ENCODE measurements at regions not wholly inside any gene's neighbourhood (a gene's known extent, or its start where the extent isn't known, plus 50 kb on each side); places are given as distances from the start of the nearest gene placed in this dataset.

DNA sequence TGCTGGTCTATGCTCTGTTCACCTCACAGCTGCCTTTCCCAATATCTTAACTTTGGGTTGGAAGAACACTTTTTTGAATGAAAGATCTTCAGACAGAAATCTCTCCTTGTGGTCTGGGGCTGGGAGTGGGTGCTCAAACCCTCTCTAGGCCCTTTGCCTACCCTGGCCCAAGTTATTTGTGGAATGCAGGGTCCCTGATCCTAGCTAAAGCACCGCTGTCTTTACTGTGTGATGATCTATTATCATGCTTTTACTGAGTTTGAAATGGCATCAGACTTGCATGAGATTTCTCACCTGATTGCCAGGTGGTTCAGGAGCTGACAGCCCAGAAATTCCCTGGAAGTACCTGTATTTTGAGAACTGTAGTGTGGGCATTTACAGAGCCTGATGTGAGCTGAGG, 412.7 kb upstream of the ONECUT1 start:
- no peak for DNase-seq
- Histone ChIP-seq H3K27ac (no peak overlapping the region), H3K9me3 (no peaks in the 10 kb centered on the region), H3K36me3 (no peaks in the 10 kb centered on the region), H3K4me1 (no peaks in the 10 kb centered on the region), H3K27me3 (peaks cover 0 to 8% (median 0%) of the 10 kb centered on the region in 4 donors), H3K4me3 (no peak overlapping the region)
- no peak for TF ChIP-seq POLR2A (IDR thresholded peaks at IDR 0.05)
- TF ChIP-seq, protein P1, sequence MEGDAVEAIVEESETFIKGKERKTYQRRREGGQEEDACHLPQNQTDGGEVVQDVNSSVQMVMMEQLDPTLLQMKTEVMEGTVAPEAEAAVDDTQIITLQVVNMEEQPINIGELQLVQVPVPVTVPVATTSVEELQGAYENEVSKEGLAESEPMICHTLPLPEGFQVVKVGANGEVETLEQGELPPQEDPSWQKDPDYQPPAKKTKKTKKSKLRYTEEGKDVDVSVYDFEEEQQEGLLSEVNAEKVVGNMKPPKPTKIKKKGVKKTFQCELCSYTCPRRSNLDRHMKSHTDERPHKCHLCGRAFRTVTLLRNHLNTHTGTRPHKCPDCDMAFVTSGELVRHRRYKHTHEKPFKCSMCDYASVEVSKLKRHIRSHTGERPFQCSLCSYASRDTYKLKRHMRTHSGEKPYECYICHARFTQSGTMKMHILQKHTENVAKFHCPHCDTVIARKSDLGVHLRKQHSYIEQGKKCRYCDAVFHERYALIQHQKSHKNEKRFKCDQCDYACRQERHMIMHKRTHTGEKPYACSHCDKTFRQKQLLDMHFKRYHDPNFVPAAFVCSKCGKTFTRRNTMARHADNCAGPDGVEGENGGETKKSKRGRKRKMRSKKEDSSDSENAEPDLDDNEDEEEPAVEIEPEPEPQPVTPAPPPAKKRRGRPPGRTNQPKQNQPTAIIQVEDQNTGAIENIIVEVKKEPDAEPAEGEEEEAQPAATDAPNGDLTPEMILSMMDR (IDR thresholded peaks at IDR 0.05): no peak
- WGBS, 2 donors: 67 to 80% methylated on average over 1 of the region's 1 CpG
- intact Hi-C loops (cut with DNase I): no loop called here

DNA sequence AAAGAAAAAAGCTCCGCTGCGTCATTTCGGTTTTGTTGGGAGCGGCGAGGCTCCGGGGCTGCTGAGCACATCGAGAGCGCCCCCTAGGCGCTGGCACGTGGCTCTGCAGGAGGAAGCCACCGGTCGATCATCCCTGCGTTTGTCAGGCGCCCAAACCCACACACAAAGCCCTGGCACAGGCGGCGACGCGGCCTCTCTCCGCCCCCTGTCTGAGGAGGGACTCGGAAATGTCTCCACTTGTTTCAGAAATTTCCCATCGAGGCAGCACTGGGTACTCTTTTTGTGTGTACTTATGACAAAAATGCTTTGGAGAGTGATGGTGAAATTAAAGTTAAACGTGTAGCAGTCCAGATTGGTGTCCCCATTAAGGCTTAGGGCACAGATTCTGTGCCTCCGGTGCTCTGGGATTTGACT, 407.3 kb upstream of the ONECUT1 start:
- H3K36me3 ChIP-seq: no peaks in the 10 kb centered on the region
- H3K9me3 ChIP-seq: no peaks in the 10 kb centered on the region
- peaks cover 0 to 18% (median 0%) of the 10 kb centered on the region in 4 donors for H3K27me3 ChIP-seq
- TF ChIP-seq, protein P1 (IDR thresholded peaks at IDR 0.05): peak; percentile 46 to 72 (median 62)
- TF ChIP-seq POLR2A (IDR thresholded peaks at IDR 0.05): no peak
- intact Hi-C loops (cut with DNase I): loop anchor here (5.0 kb wide), 1 partner anchor 415 kb away; no protein-coding TSS in a partner anchor
- 8 to 11% methylated on average over 12 of the region's 23 CpGs for WGBS, 2 donors
- H3K27ac ChIP-seq: no peak overlapping the region
- DNase-seq: no peak
- H3K4me3 ChIP-seq: no peak overlapping the region
- peaks cover 0 to 9% (median 0%) of the 10 kb centered on the region in 3 donors for H3K4me1 ChIP-seq

DNA sequence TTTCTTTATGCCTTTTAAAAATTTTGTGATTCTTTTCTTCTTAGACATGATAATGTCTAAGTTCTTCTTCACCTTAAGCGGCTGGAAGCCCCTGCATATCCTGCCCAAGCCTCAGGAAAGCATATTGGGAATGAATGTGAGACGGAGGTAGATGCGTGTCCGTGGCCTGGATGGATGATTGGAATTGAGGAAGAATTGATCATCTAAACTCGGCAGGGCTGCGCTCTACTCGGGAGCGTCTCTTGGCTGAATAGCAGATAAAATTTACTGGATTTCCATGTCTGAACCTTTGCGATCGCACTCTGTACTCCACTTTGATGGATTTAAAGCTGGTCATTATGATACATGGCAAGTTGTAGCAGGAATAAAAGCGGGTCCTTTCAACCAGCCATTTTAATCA, 406.7 kb upstream of the ONECUT1 start:
- 55 to 65% methylated on average over 6 to 11 of the region's 11 CpGs for WGBS, 2 donors
- TF ChIP-seq, protein P1 (IDR thresholded peaks at IDR 0.05): no peak
- TF ChIP-seq POLR2A (IDR thresholded peaks at IDR 0.05): no peak
- Histone ChIP-seq H3K9me3 (no peaks in the 10 kb centered on the region), H3K27ac (no peak overlapping the region), H3K4me3 (no peak overlapping the region), H3K36me3 (no peaks in the 10 kb centered on the region), H3K27me3 (peaks cover 0 to 18% (median 0%) of the 10 kb centered on the region in 4 donors), H3K4me1 (peaks cover 0 to 9% (median 0%) of the 10 kb centered on the region in 3 donors)
- intact Hi-C loops (cut with DNase I): loop anchor here (5.0 kb wide), 1 partner anchor 414 kb away; no protein-coding TSS in a partner anchor
- no peak for DNase-seq

DNA sequence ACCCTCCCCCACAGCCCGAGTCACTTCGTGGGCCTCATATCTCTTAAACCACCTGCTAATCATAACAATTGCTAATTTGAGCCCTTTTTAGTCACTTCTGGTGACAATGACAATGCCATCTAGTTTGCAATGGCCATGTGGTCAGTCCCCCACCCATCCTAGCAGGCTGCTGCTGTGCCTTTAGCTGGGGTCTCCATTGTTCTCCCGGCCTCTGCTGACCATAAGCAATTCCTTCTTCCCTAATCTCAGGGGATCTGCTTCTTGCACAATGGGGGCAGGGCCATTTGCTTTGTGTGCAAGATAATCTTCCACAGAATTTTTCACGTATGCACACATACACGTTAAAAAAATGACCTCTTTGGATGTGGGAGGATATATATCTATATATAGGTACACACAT, 406.1 kb upstream of the ONECUT1 start:
- Histone ChIP-seq H3K4me3 (no peak overlapping the region), H3K27ac (no peak overlapping the region), H3K9me3 (no peaks in the 10 kb centered on the region), H3K27me3 (peaks cover 0 to 18% (median 0%) of the 10 kb centered on the region in 4 donors), H3K36me3 (no peaks in the 10 kb centered on the region), H3K4me1 (peaks cover 0 to 9% (median 0%) of the 10 kb centered on the region in 3 donors)
- WGBS, 2 donors: 35 to 48% methylated on average over 5 of the region's 5 CpGs
- intact Hi-C loops (cut with DNase I): loop anchor here (5.0 kb wide), 1 partner anchor 414 kb away; no protein-coding TSS in a partner anchor
- DNase-seq: no peak
- no peak for TF ChIP-seq POLR2A (IDR thresholded peaks at IDR 0.05)
- TF ChIP-seq, protein P1 (IDR thresholded peaks at IDR 0.05): no peak

DNA sequence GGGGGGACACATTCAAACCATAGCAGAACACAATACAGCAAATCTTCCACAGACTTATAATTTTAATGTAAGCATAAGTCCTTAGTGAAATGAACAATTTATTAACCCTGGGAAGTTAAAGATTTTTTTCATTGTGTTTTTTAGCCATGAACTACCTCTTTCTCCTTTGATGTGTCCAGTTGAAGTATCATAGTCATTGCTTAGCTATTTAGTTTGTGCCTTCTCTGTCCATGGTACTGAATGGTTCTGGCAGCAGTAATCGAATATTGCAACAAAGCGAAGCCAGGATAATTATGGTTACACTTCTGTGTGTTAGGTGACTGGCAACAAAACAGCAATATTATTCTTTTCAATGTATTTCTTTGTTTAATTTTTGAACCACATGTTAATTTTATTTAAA, 403.0 kb upstream of the ONECUT1 start:
- TF ChIP-seq, protein P1 (IDR thresholded peaks at IDR 0.05): no peak
- no peak for TF ChIP-seq POLR2A (IDR thresholded peaks at IDR 0.05)
- H3K27me3 ChIP-seq: peaks cover 0 to 13% (median 0%) of the 10 kb centered on the region in 4 donors
- no peaks in the 10 kb centered on the region for H3K9me3 ChIP-seq
- H3K36me3 ChIP-seq: no peaks in the 10 kb centered on the region
- intact Hi-C loops (cut with DNase I): no loop called here
- no peak overlapping the region for H3K4me3 ChIP-seq
- no peak for DNase-seq
- peaks cover 0 to 9% (median 0%) of the 10 kb centered on the region in 3 donors for H3K4me1 ChIP-seq
- no peak overlapping the region for H3K27ac ChIP-seq
- WGBS, 2 donors: 53 to 54% methylated on average over 2 of the region's 2 CpGs
